BJ (cell line): ENCODE measurements at regions not wholly inside any gene's neighbourhood (a gene's known extent, or its start where the extent isn't known, plus 50 kb on each side); places are given as distances from the start of the nearest gene placed in this dataset.

ENCODE experiments used
- CTCF ChIA-PET: fragments of 350-600 bp; formaldehyde crosslinking; extraction: SDS; loops from one replicate; lab custom pipeline; 2021; ENCODE audit warnings: antibody characterized with exemption, inconsistent platforms; lab: Yijun Ruan, JAX
- POLR2A ChIA-PET: fragments of 300-600 bp; sonication (Branson Sonifier 250); formaldehyde crosslinking; extraction: SDS; loops from one replicate; lab custom pipeline; 2021; ENCODE audit warnings: antibody characterized with exemption; lab: Charles Lee
- DNase-seq: peaks from one replicate; pipeline ENCODE4 v3.0.0-alpha.2; 2011; ENCODE audit warnings: low read depth
- H3K27me3 ChIP-seq: 2 replicates; pipeline ENCODE4 v1.6.0; 2011; ENCODE audit warnings: low read length; ENCODE audit not compliant: control insufficient read depth, insufficient read depth
- H3K36me3 ChIP-seq: 2 replicates; pipeline ENCODE4 v1.5.1; 2011; ENCODE audit warnings: low read length; ENCODE audit not compliant: control insufficient read depth, insufficient read depth
- H3K4me3 ChIP-seq: 2 replicates; pipeline ENCODE4 v1.5.1; 2011; ENCODE audit warnings: low read depth, mild to moderate bottlenecking, control low read depth, low read length
- TF ChIP-seq, protein P1 (sequence below): IDR thresholded peaks from 2 replicates; pipeline ENCODE4 v1.5.1; 2011; ENCODE audit warnings: low read depth, mild to moderate bottlenecking, control low read depth, inconsistent platforms, low read length, moderate library complexity; ENCODE audit not compliant: insufficient read depth

DNA sequence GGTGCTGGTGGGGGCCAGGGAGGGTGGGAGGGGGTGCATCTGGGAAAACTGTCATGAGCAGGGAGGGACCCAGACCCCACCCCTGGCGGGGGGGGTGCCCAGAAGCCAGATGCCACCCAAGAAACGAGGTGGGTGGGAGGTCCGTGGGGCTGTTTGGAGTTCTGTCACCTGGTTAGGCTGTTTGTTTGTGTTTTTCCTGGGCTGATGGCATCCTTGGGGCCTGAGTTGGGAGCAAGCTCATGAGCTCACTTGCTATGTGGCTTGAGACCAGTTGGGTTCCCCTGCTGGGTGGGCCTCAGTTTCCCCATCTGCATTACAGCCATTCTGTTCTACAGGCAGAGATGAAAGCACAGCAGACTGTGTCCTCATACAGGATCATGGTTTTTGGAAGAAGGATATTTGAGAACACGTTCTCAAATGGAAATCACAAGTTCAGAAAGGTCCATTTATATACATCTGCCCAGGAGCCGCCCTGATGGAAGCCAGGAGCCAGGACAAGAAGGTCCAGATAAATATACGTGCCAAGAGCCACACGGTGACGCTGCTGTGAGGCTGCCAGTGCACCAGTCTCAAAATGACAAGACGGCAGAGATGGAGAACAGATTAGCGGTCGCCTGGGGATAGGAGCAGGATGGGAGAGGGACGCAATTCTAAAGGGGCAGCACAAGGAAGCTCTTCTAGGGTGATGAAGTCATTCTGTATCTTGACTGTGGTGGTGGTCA lies 312.9 kb downstream of the MN1 start:
- ChIA-PET POLR2A (interaction anchor here (0.8 kb wide), 1 partner anchor 14 kb away, joined by 4 read pairs; no protein-coding TSS in a partner anchor), CTCF (interaction anchor here (0.9 kb wide), 1 partner anchor 316 kb away, joined by 3 read pairs; no protein-coding TSS in a partner anchor)
- Histone ChIP-seq H3K27me3 (no peaks in the 10 kb centered on the region), H3K36me3 (no peaks in the 10 kb centered on the region), H3K4me3 (no peak overlapping the region)
- TF ChIP-seq, protein P1, sequence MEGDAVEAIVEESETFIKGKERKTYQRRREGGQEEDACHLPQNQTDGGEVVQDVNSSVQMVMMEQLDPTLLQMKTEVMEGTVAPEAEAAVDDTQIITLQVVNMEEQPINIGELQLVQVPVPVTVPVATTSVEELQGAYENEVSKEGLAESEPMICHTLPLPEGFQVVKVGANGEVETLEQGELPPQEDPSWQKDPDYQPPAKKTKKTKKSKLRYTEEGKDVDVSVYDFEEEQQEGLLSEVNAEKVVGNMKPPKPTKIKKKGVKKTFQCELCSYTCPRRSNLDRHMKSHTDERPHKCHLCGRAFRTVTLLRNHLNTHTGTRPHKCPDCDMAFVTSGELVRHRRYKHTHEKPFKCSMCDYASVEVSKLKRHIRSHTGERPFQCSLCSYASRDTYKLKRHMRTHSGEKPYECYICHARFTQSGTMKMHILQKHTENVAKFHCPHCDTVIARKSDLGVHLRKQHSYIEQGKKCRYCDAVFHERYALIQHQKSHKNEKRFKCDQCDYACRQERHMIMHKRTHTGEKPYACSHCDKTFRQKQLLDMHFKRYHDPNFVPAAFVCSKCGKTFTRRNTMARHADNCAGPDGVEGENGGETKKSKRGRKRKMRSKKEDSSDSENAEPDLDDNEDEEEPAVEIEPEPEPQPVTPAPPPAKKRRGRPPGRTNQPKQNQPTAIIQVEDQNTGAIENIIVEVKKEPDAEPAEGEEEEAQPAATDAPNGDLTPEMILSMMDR: no peak
- no peak for DNase-seq

DNA sequence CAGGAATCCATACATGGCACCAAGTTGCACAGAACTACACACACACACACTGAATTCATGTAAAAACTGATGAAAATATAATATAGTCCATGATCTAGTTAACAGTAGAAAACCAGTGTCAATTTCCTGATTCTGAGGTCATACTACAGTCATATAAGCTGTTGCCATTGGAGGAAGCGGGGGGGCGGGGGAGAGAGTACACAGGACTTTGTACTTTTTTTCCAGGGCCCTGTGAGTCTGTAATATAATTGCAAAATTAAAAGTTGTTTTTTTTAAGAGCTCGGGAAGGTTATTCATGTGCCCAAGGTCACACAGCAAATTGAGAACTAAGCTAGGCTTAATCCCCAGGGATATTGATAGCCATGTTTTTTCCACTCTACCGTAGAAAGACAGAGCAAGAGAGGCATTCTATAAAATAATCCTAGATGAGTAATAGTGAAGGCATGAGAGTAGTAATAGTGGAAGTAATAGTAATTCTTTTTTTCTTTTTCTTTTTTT lies 312.3 kb downstream of the MN1 start:
- no peaks in the 10 kb centered on the region for H3K36me3 ChIP-seq
- TF ChIP-seq, protein P1: no peak
- H3K27me3 ChIP-seq: no peaks in the 10 kb centered on the region
- DNase-seq: no peak
- ChIA-PET CTCF (interaction anchor here (0.7 to 1.3 kb wide), 3 partner anchors 12 to 315 kb away, joined by 3 to 5 read pairs (median 3); no protein-coding TSS in a partner anchor), POLR2A (interaction anchor here (0.8 kb wide), 1 partner anchor 14 kb away, joined by 4 read pairs; no protein-coding TSS in a partner anchor)
- H3K4me3 ChIP-seq: no peak overlapping the region

DNA sequence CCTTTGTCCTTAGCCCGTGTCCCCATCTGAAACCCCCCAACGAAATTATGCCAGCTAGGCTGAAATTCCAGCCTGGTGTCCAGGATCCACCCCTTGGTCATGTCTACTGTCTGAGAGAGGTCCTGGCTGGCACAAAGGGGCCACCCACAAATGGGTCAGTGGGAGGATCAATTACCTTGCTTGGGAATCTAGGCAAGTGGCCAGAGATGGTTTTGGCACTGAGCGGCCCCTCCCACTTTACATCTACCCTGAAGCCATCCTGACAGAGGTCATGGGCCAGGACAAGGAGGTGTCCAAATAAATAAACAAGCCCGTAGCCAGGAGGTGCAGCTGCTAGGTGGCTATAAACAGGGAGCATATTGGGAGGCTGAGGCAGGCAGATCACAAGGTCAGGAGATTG lies 311.5 kb downstream of the MN1 start:
- Histone ChIP-seq H3K27me3 (no peaks in the 10 kb centered on the region), H3K36me3 (no peaks in the 10 kb centered on the region), H3K4me3 (no peak overlapping the region)
- DNase-seq: no peak
- ChIA-PET POLR2A (no interaction called here), CTCF (interaction anchor here (1.3 kb wide), 1 partner anchor 14 kb away, joined by 3 read pairs; no protein-coding TSS in a partner anchor)
- TF ChIP-seq, protein P1: no peak

DNA sequence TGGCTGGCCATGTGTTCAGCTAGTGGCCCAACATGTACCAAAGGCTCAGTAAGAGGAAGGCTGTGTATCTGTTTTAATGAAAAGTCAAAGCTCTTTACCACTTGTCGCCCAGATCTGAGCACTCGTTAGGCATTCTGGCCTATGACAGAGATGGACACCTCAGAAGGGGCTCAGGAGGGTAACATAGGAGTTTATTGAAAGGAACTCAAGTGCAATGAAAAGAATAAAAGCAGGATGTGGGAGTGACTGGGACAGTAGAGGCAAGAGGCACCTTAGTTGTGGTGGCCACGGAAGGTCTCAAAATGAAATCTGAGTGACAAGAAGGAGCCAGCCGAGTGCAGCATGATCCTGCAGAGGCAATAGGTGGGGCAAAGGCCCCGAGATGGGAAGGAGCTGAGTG lies 309.7 kb downstream of the MN1 start:
- Histone ChIP-seq H3K27me3 (no peaks in the 10 kb centered on the region), H3K4me3 (no peak overlapping the region), H3K36me3 (no peaks in the 10 kb centered on the region)
- TF ChIP-seq, protein P1: no peak
- ChIA-PET POLR2A (no interaction called here), CTCF (interaction anchor here (1.5 kb wide), 1 partner anchor 72 kb away, joined by 4 read pairs; no protein-coding TSS in a partner anchor)
- DNase-seq: no peak

DNA sequence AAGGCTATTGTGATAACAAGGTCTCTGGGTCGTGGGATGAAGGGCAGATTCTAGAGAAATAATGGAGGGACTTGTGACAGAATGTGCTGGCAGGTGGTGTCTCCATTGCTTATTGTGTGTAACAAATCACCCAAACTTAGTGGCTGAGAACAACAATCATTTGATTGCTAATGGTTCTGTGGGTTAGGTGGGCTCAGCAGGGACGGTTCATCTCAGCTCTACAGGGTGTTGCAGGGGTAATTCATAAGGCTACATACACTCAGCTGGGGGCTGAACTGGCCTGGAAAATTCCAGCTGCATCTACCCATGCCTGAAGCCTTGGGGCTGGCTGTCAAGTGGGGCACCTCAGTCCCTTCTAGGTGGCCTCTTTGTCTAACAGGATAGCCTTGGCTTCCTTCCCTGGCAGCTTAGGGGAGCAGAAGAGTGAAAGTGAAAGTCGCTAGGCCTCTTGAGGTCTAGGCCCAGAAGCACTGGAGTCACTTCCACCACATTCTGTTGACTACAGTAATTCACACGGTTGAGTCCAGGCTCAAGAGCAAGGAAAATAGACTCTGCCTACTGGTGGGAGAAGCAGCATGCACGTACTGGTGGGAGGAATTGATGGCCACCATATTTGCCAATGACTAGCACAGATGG lies 308.9 kb downstream of the MN1 start:
- ChIA-PET CTCF (no interaction called here), POLR2A (no interaction called here)
- Histone ChIP-seq H3K36me3 (no peaks in the 10 kb centered on the region), H3K27me3 (no peaks in the 10 kb centered on the region), H3K4me3 (no peak overlapping the region)
- DNase-seq: no peak
- TF ChIP-seq, protein P1: no peak
